ENCODE measurements at regions not wholly inside any gene's neighbourhood (a gene's known extent, or its start where the extent isn't known, plus 50 kb on each side); places are given as distances from the start of the nearest gene placed in this dataset.

GRCh38 chr3:118736107-118736506 lies 298.5 kb downstream of the IGSF11 start:
- H3K9ac ChIP-seq (ENCODE audit: low read length): no peak overlapping the region
- no peak overlapping the region for H2AFZ ChIP-seq (ENCODE audit: low read length)
- no peaks in the 10 kb centered on the region for H3F3A ChIP-seq (ENCODE audit: low read length, unreplicated experiment)
- H3K9me2 ChIP-seq (replicated peaks; ENCODE audit: low read length): no peaks in the 10 kb centered on the region
- ChIA-PET CTCF (no interaction called here), POLR2A (ENCODE audit: unreplicated experiment) (no interaction called here)
- no peaks in the 10 kb centered on the region for H3K36me3 ChIP-seq (ENCODE audit: low read depth, low read length)
- H3K79me2 ChIP-seq (ENCODE audit: low read length): no peaks in the 10 kb centered on the region
- ATAC-seq (no peak), DNase-seq (no peak)
- intact Hi-C loops (cut with micrococcal nuclease): no loop called here
- no peak overlapping the region for H3K27ac ChIP-seq (ENCODE audit: low read length)
- BruUV-seq (replicated peaks): no TSS peak
- H3K27me3 ChIP-seq (ENCODE audit: low read length): no peaks in the 10 kb centered on the region
- no peaks in the 10 kb centered on the region for H4K20me1 ChIP-seq (ENCODE audit: low read length)
- H3K4me2 ChIP-seq (ENCODE audit: low read length): no peak overlapping the region
- no peak overlapping the region for H3K4me3 ChIP-seq (ENCODE audit: low read length)
- H3K9me3 ChIP-seq (ENCODE audit: low read length): 0 out of 2 replicates have a peak, but pooled peaks cover 4% of the 10 kb centered on the region
- H3K4me1 ChIP-seq (ENCODE audit: insufficient read depth, low read length): no peaks in the 10 kb centered on the region
- TF ChIP-seq CTCF (conservative IDR thresholded peaks at IDR 0.05; ENCODE audit: low read depth, low read length) (no peak), EZH2phosphoT487 (IDR thresholded peaks at IDR 0.05; ENCODE audit: borderline replicate concordance, low read length) (no peak), EZH2 (IDR thresholded peaks at IDR 0.05; ENCODE audit: low read length, unreplicated experiment) (no peak)

- H3K9me2 ChIP-seq (replicated peaks; ENCODE audit: low read length): no peaks in the 10 kb centered on the region
- no peaks in the 10 kb centered on the region for H3K36me3 ChIP-seq (ENCODE audit: low read depth, low read length)
- ATAC-seq (no peak), DNase-seq (no peak)
- no peaks in the 10 kb centered on the region for H3K27me3 ChIP-seq (ENCODE audit: low read length)
- H3K4me1 ChIP-seq (ENCODE audit: insufficient read depth, low read length): no peaks in the 10 kb centered on the region
- CTCF ChIA-PET: no interaction called here
- no peak overlapping the region for H3K4me3 ChIP-seq (ENCODE audit: low read length)
- no peaks in the 10 kb centered on the region for H3F3A ChIP-seq (ENCODE audit: low read length, unreplicated experiment)
- no peaks in the 10 kb centered on the region for H3K79me2 ChIP-seq (ENCODE audit: low read length)
- H3K4me2 ChIP-seq (ENCODE audit: low read length): no peak overlapping the region
- no peak overlapping the region for H2AFZ ChIP-seq (ENCODE audit: low read length)
- H3K9ac ChIP-seq (ENCODE audit: low read length): no peak overlapping the region
- intact Hi-C loops (cut with micrococcal nuclease): no loop called here
- no peak for TF ChIP-seq EZH2phosphoT487 (IDR thresholded peaks at IDR 0.05; ENCODE audit: borderline replicate concordance, low read length)
- no peak for TF ChIP-seq EZH2 (IDR thresholded peaks at IDR 0.05; ENCODE audit: low read length, unreplicated experiment)
- no peak for TF ChIP-seq CTCF (conservative IDR thresholded peaks at IDR 0.05; ENCODE audit: low read depth, low read length)
- H3K9me3 ChIP-seq (ENCODE audit: low read length): 0 out of 2 replicates have a peak, but pooled peaks cover 4% of the 10 kb centered on the region
- POLR2A ChIA-PET (ENCODE audit: unreplicated experiment): no interaction called here
- no TSS peak for BruUV-seq (replicated peaks)
- no peak overlapping the region for H3K27ac ChIP-seq (ENCODE audit: low read length)
- H4K20me1 ChIP-seq (ENCODE audit: low read length): no peaks in the 10 kb centered on the region
Measured at GRCh38 chr3:118740722-118741290, 293.8 kb downstream of the IGSF11 start.

- ChIA-PET POLR2A (ENCODE audit: unreplicated experiment) (no interaction called here), CTCF (no interaction called here)
- TF ChIP-seq CTCF (conservative IDR thresholded peaks at IDR 0.05; ENCODE audit: low read depth, low read length) (no peak), EZH2 (IDR thresholded peaks at IDR 0.05; ENCODE audit: low read length, unreplicated experiment) (no peak), EZH2phosphoT487 (IDR thresholded peaks at IDR 0.05; ENCODE audit: borderline replicate concordance, low read length) (no peak)
- Histone ChIP-seq H4K20me1 (ENCODE audit: low read length) (no peaks in the 10 kb centered on the region), H3K4me2 (ENCODE audit: low read length) (no peak overlapping the region), H2AFZ (ENCODE audit: low read length) (no peak overlapping the region), H3K4me1 (ENCODE audit: insufficient read depth, low read length) (no peaks in the 10 kb centered on the region), H3K4me3 (ENCODE audit: low read length) (no peak overlapping the region), H3K9me3 (ENCODE audit: low read length) (0 out of 2 replicates have a peak, but pooled peaks cover 4% of the 10 kb centered on the region), H3K27ac (ENCODE audit: low read length) (no peak overlapping the region), H3K9me2 (replicated peaks; ENCODE audit: low read length) (no peaks in the 10 kb centered on the region), H3K9ac (ENCODE audit: low read length) (no peak overlapping the region), H3K27me3 (ENCODE audit: low read length) (no peaks in the 10 kb centered on the region), H3K36me3 (ENCODE audit: low read depth, low read length) (no peaks in the 10 kb centered on the region), H3F3A (ENCODE audit: low read length, unreplicated experiment) (no peaks in the 10 kb centered on the region), H3K79me2 (ENCODE audit: low read length) (no peaks in the 10 kb centered on the region)
- intact Hi-C loops (cut with micrococcal nuclease): no loop called here
- no peak for ATAC-seq
- no peak for DNase-seq
- BruUV-seq (replicated peaks): no TSS peak
Measured at GRCh38 chr3:118742760-118743159, 291.9 kb downstream of the IGSF11 start.

Data from PC-3 (cell line).